ENCODE measurements at regions not wholly inside any gene's neighbourhood (a gene's known extent, or its start where the extent isn't known, plus 50 kb on each side); places are given as distances from the start of the nearest gene placed in this dataset.

- no peak overlapping the region for H3K4me3 ChIP-seq (ENCODE audit: low read depth, low read length)
- no peak for TF ChIP-seq CTCF (conservative IDR thresholded peaks at IDR 0.05; ENCODE audit: low read depth, low read length)
- no peak for DNase-seq (ENCODE audit: low read depth)
Observed at GRCh38 chrY:7729318-7730011, 817.9 kb upstream of the AMELY start.

GRCh38 chrY:7728935-7729317 is 817.4 kb upstream of the AMELY start:
- H3K4me3 ChIP-seq (ENCODE audit: low read depth, low read length): no peak overlapping the region
- DNase-seq (ENCODE audit: low read depth): no peak
- TF ChIP-seq CTCF (conservative IDR thresholded peaks at IDR 0.05; ENCODE audit: low read depth, low read length): no peak

- no peak overlapping the region for H3K4me3 ChIP-seq (ENCODE audit: low read depth, low read length)
- TF ChIP-seq CTCF (conservative IDR thresholded peaks at IDR 0.05; ENCODE audit: low read depth, low read length): no peak
Observed at GRCh38 chrY:7725791-7726460, 814.4 kb upstream of the AMELY start.

GRCh38 chrY:7723991-7724632 is 812.6 kb upstream of the AMELY start:
- no peak overlapping the region for H3K4me3 ChIP-seq (ENCODE audit: low read depth, low read length)
- DNase-seq (ENCODE audit: low read depth): no peak
- no peak for TF ChIP-seq CTCF (conservative IDR thresholded peaks at IDR 0.05; ENCODE audit: low read depth, low read length)

More at GRCh38 chrY:7725791-7726460, 814.4 kb upstream of the AMELY start:
- no peak for DNase-seq (ENCODE audit: low read depth)

- no peak for TF ChIP-seq CTCF (conservative IDR thresholded peaks at IDR 0.05; ENCODE audit: low read depth, low read length)
- DNase-seq (ENCODE audit: low read depth): no peak
- no peak overlapping the region for H3K4me3 ChIP-seq (ENCODE audit: low read depth, low read length)
Observed at GRCh38 chrY:7723127-7723526, 811.6 kb upstream of the AMELY start.

GRCh38 chrY:7722566-7722965 is 811.0 kb upstream of the AMELY start:
- H3K4me3 ChIP-seq (ENCODE audit: low read depth, low read length): no peak overlapping the region
- no peak for TF ChIP-seq CTCF (conservative IDR thresholded peaks at IDR 0.05; ENCODE audit: low read depth, low read length)
- DNase-seq (ENCODE audit: low read depth): no peak

Data from epithelial cell of proximal tubule (primary cell).